Ishikawa (cell line): ENCODE measurements at regions not wholly inside any gene's neighbourhood (a gene's known extent, or its start where the extent isn't known, plus 50 kb on each side); places are given as distances from the start of the nearest gene placed in this dataset.

ENCODE experiments used
- EP300 ChIP-seq: IDR thresholded peaks from 2 replicates; pipeline ENCODE4 v1.6.1; 2012; ENCODE audit warnings: borderline replicate concordance
- FOXM1 ChIP-seq: IDR thresholded peaks from 2 replicates; pipeline ENCODE4 v1.6.1; 2012; ENCODE audit warnings: low read depth, borderline replicate concordance
- NFIC ChIP-seq: IDR thresholded peaks from 2 replicates; pipeline ENCODE4 v1.6.1; 2012
- TAF1 ChIP-seq: IDR thresholded peaks from 2 replicates; pipeline ENCODE4 v1.6.1; 2012; ENCODE audit warnings: low read depth, mild to moderate bottlenecking
- TCF12 ChIP-seq: IDR thresholded peaks from 2 replicates; pipeline ENCODE4 v1.6.1; 2012; ENCODE audit warnings: low read depth
- TEAD4 ChIP-seq: IDR thresholded peaks from 2 replicates; pipeline ENCODE4 v1.6.1; 2012
- YY1 ChIP-seq: IDR thresholded peaks from 2 replicates; pipeline ENCODE4 v1.6.1; 2012; ENCODE audit warnings: low read depth
- ZBTB7A ChIP-seq: IDR thresholded peaks from 2 replicates; pipeline ENCODE4 v1.6.1; 2012; ENCODE audit warnings: low read depth
- TF ChIP-seq, protein P1 (sequence below): IDR thresholded peaks from 2 replicates; pipeline ENCODE4 v1.6.1; 2012; ENCODE audit warnings: low read depth, mild to moderate bottlenecking
- TF ChIP-seq, protein P2 (sequence below): IDR thresholded peaks from 2 replicates; pipeline ENCODE4 v1.6.1; 2012

DNA sequence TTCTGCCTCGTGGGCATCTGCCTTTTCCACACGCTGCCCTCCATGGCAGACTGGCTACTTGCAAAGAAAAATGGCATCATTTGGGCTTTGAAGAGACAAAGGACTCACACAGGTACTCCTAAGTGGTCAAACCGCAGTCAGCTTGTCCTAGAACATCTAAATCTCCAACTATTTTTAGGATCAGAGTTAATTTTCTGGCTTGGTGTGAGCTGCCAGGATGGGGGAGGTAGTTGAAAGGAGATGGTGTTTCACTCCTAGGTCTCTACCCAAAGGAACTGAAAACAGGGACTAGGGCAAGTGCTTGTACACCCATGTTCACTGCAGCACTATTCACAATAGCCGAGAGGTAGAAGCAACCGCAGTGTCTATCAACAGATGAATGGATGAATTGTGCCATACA lies 107.9 kb upstream of the ATL2 start:
- TF ChIP-seq EP300 (no peak), FOXM1 (no peak), TEAD4 (no peak), NFIC (no peak), TAF1 (no peak), ZBTB7A (no peak), TCF12 (no peak), YY1 (no peak)
- TF ChIP-seq, protein P1, sequence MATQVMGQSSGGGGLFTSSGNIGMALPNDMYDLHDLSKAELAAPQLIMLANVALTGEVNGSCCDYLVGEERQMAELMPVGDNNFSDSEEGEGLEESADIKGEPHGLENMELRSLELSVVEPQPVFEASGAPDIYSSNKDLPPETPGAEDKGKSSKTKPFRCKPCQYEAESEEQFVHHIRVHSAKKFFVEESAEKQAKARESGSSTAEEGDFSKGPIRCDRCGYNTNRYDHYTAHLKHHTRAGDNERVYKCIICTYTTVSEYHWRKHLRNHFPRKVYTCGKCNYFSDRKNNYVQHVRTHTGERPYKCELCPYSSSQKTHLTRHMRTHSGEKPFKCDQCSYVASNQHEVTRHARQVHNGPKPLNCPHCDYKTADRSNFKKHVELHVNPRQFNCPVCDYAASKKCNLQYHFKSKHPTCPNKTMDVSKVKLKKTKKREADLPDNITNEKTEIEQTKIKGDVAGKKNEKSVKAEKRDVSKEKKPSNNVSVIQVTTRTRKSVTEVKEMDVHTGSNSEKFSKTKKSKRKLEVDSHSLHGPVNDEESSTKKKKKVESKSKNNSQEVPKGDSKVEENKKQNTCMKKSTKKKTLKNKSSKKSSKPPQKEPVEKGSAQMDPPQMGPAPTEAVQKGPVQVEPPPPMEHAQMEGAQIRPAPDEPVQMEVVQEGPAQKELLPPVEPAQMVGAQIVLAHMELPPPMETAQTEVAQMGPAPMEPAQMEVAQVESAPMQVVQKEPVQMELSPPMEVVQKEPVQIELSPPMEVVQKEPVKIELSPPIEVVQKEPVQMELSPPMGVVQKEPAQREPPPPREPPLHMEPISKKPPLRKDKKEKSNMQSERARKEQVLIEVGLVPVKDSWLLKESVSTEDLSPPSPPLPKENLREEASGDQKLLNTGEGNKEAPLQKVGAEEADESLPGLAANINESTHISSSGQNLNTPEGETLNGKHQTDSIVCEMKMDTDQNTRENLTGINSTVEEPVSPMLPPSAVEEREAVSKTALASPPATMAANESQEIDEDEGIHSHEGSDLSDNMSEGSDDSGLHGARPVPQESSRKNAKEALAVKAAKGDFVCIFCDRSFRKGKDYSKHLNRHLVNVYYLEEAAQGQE = no peak
- TF ChIP-seq, protein P2, sequence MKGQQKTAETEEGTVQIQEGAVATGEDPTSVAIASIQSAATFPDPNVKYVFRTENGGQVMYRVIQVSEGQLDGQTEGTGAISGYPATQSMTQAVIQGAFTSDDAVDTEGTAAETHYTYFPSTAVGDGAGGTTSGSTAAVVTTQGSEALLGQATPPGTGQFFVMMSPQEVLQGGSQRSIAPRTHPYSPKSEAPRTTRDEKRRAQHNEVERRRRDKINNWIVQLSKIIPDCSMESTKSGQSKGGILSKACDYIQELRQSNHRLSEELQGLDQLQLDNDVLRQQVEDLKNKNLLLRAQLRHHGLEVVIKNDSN = no peak
